ENCODE measurements at regions not wholly inside any gene's neighbourhood (a gene's known extent, or its start where the extent isn't known, plus 50 kb on each side); places are given as distances from the start of the nearest gene placed in this dataset.

- TF ChIP-seq BCL3 (IDR thresholded peaks at IDR 0.05) (no peak), CTCF (IDR thresholded peaks at IDR 0.05) (no peak), ELK1 (IDR thresholded peaks at IDR 0.05; ENCODE audit: low read depth, low read length) (no peak), REST (IDR thresholded peaks at IDR 0.05) (no peak), CEBPB (IDR thresholded peaks at IDR 0.05) (no peak), ZFP36 (IDR thresholded peaks at IDR 0.05; ENCODE audit: borderline replicate concordance, partially characterized antibody) (no peak), MAX (IDR thresholded peaks at IDR 0.05) (no peak), RFX5 (IDR thresholded peaks at IDR 0.05) (no peak), BHLHE40 (IDR thresholded peaks at IDR 0.05; ENCODE audit: low read depth, low read length) (no peak), KDM1A (IDR thresholded peaks at IDR 0.05; ENCODE audit: low read depth) (no peak), ZSCAN20 (CRISPR knock-in tag; IDR thresholded peaks at IDR 0.05) (no peak)
Measured at GRCh38 chr3:17986348-17986816, 244.0 kb upstream of the TBC1D5 start.

Measured in A549 (cell line).